ENCODE measurements at regions not wholly inside any gene's neighbourhood (a gene's known extent, or its start where the extent isn't known, plus 50 kb on each side); places are given as distances from the start of the nearest gene placed in this dataset.
"Not testable (repeated sequence)": the region's sequence is repeated elsewhere in the genome, so short reads cannot be mapped to it uniquely, and the experiment has no call there.

- Mint-ChIP-seq H3K9me3 (ENCODE audit: insufficient read depth) (no peaks in the 10 kb centered on the region), H3K27ac (no peak overlapping the region), H3K4me3 (no peak overlapping the region), H3K36me3 (ENCODE audit: low read depth) (no peaks in the 10 kb centered on the region), H3K4me1 (ENCODE audit: low read depth) (no peaks in the 10 kb centered on the region), H3K27me3 (ENCODE audit: low read depth) (no peaks in the 10 kb centered on the region)
- POLR2A ChIA-PET, result no interaction called here
- CTCF ChIA-PET, result no interaction called here
- ATAC-seq, result no peak
- DNase-seq, result no peak
Observed at GRCh38 chr18:45343365-45343764, 271.9 kb upstream of the SLC14A2 start.

- CTCF ChIA-PET; H3K9me3 Mint-ChIP-seq (ENCODE audit: insufficient read depth); H3K4me3 Mint-ChIP-seq; POLR2A ChIA-PET; H3K4me1 Mint-ChIP-seq (ENCODE audit: low read depth); DNase-seq; H3K27ac Mint-ChIP-seq; H3K36me3 Mint-ChIP-seq (ENCODE audit: low read depth); H3K27me3 Mint-ChIP-seq (ENCODE audit: low read depth); ATAC-seq: not testable (repeated sequence)
Observed at GRCh38 chr18:45344680-45345079, 270.6 kb upstream of the SLC14A2 start.

- ChIA-PET POLR2A (no interaction called here), CTCF (no interaction called here)
Observed at GRCh38 chr18:45349019-45349418, 266.3 kb upstream of the SLC14A2 start.

GRCh38 chr18:45349467-45349866 lies 265.8 kb upstream of the SLC14A2 start:
- no peaks in the 10 kb centered on the region for H3K27me3 Mint-ChIP-seq (ENCODE audit: low read depth)
- H3K27ac Mint-ChIP-seq, result no peak overlapping the region
- no peaks in the 10 kb centered on the region for H3K36me3 Mint-ChIP-seq (ENCODE audit: low read depth)
- POLR2A ChIA-PET, result no interaction called here
- H3K4me3 Mint-ChIP-seq, result no peak overlapping the region
- H3K4me1 Mint-ChIP-seq (ENCODE audit: low read depth), result no peaks in the 10 kb centered on the region
- H3K9me3 Mint-ChIP-seq (ENCODE audit: insufficient read depth), result no peaks in the 10 kb centered on the region
- no peak for ATAC-seq
- CTCF ChIA-PET, result no interaction called here
- DNase-seq, result no peak

More at GRCh38 chr18:45349019-45349418, 266.3 kb upstream of the SLC14A2 start:
- Mint-ChIP-seq H3K27me3 (ENCODE audit: low read depth) (no peaks in the 10 kb centered on the region), H3K9me3 (ENCODE audit: insufficient read depth) (no peaks in the 10 kb centered on the region), H3K4me1 (ENCODE audit: low read depth) (no peaks in the 10 kb centered on the region), H3K27ac (no peak overlapping the region), H3K4me3 (no peak overlapping the region), H3K36me3 (ENCODE audit: low read depth) (no peaks in the 10 kb centered on the region)
- DNase-seq, result no peak
- no peak for ATAC-seq

- Mint-ChIP-seq H3K9me3 (ENCODE audit: insufficient read depth) (no peaks in the 10 kb centered on the region), H3K27me3 (ENCODE audit: low read depth) (no peaks in the 10 kb centered on the region), H3K36me3 (ENCODE audit: low read depth) (no peaks in the 10 kb centered on the region), H3K4me3 (no peak overlapping the region), H3K4me1 (ENCODE audit: low read depth) (no peaks in the 10 kb centered on the region), H3K27ac (no peak overlapping the region)
- ChIA-PET CTCF (no interaction called here), POLR2A (no interaction called here)
- ATAC-seq, result no peak
- no peak for DNase-seq
Observed at GRCh38 chr18:45350404-45351156, 264.7 kb upstream of the SLC14A2 start.

- H3K9me3 Mint-ChIP-seq (ENCODE audit: insufficient read depth), result no peaks in the 10 kb centered on the region
- POLR2A ChIA-PET, result no interaction called here
- no peak for ATAC-seq
Observed at GRCh38 chr18:45352874-45353273, 262.4 kb upstream of the SLC14A2 start.

GRCh38 chr18:45353530-45353929 lies 261.7 kb upstream of the SLC14A2 start:
- ChIA-PET POLR2A (no interaction called here), CTCF (no interaction called here)
- ATAC-seq, result no peak
- H3K4me1 Mint-ChIP-seq (ENCODE audit: low read depth), result no peaks in the 10 kb centered on the region
- H3K36me3 Mint-ChIP-seq (ENCODE audit: low read depth), result no peaks in the 10 kb centered on the region
- H3K4me3 Mint-ChIP-seq, result no peak overlapping the region
- no peaks in the 10 kb centered on the region for H3K27me3 Mint-ChIP-seq (ENCODE audit: low read depth)
- H3K27ac Mint-ChIP-seq, result no peak overlapping the region
- no peaks in the 10 kb centered on the region for H3K9me3 Mint-ChIP-seq (ENCODE audit: insufficient read depth)
- DNase-seq, result no peak

More at GRCh38 chr18:45352874-45353273, 262.4 kb upstream of the SLC14A2 start:
- Mint-ChIP-seq H3K27ac (no peak overlapping the region), H3K36me3 (ENCODE audit: low read depth) (no peaks in the 10 kb centered on the region), H3K27me3 (ENCODE audit: low read depth) (no peaks in the 10 kb centered on the region), H3K4me1 (ENCODE audit: low read depth) (no peaks in the 10 kb centered on the region), H3K4me3 (no peak overlapping the region)
- CTCF ChIA-PET, result no interaction called here
- DNase-seq, result no peak

- ATAC-seq (no peak), DNase-seq (no peak)
- Mint-ChIP-seq H3K9me3 (ENCODE audit: insufficient read depth) (no peaks in the 10 kb centered on the region), H3K27me3 (ENCODE audit: low read depth) (no peaks in the 10 kb centered on the region), H3K4me3 (no peak overlapping the region), H3K27ac (no peak overlapping the region), H3K36me3 (ENCODE audit: low read depth) (no peaks in the 10 kb centered on the region), H3K4me1 (ENCODE audit: low read depth) (no peaks in the 10 kb centered on the region)
- ChIA-PET CTCF (interaction anchor here (1.0 kb wide), 1 partner anchor 29 kb away, joined by 4 read pairs; no protein-coding TSS in a partner anchor), POLR2A (no interaction called here)
Observed at GRCh38 chr18:45355944-45356520, 259.2 kb upstream of the SLC14A2 start.

- no peaks in the 10 kb centered on the region for H3K4me1 Mint-ChIP-seq (ENCODE audit: low read depth)
- no peak for DNase-seq
- H3K9me3 Mint-ChIP-seq (ENCODE audit: insufficient read depth), result no peaks in the 10 kb centered on the region
- H3K4me3 Mint-ChIP-seq, result no peak overlapping the region
- no peaks in the 10 kb centered on the region for H3K27me3 Mint-ChIP-seq (ENCODE audit: low read depth)
- ATAC-seq, result no peak
- POLR2A ChIA-PET, result no interaction called here
- no peak overlapping the region for H3K27ac Mint-ChIP-seq
- no peaks in the 10 kb centered on the region for H3K36me3 Mint-ChIP-seq (ENCODE audit: low read depth)
- CTCF ChIA-PET, result no interaction called here
Observed at GRCh38 chr18:45357686-45358470, 257.4 kb upstream of the SLC14A2 start.

- no peak for ATAC-seq
- Mint-ChIP-seq H3K9me3 (ENCODE audit: insufficient read depth) (no peaks in the 10 kb centered on the region), H3K27ac (no peak overlapping the region), H3K4me1 (ENCODE audit: low read depth) (no peaks in the 10 kb centered on the region), H3K27me3 (ENCODE audit: low read depth) (no peaks in the 10 kb centered on the region), H3K36me3 (ENCODE audit: low read depth) (no peaks in the 10 kb centered on the region), H3K4me3 (no peak overlapping the region)
- ChIA-PET CTCF (no interaction called here), POLR2A (no interaction called here)
- no peak for DNase-seq
Observed at GRCh38 chr18:45359275-45360009, 255.8 kb upstream of the SLC14A2 start.

- Mint-ChIP-seq H3K4me1 (ENCODE audit: low read depth) (no peaks in the 10 kb centered on the region), H3K9me3 (ENCODE audit: insufficient read depth) (no peaks in the 10 kb centered on the region), H3K27me3 (ENCODE audit: low read depth) (no peaks in the 10 kb centered on the region), H3K4me3 (no peak overlapping the region), H3K27ac (no peak overlapping the region), H3K36me3 (ENCODE audit: low read depth) (no peaks in the 10 kb centered on the region)
- DNase-seq (no peak), ATAC-seq (no peak)
- CTCF ChIA-PET, result no interaction called here
- POLR2A ChIA-PET, result interaction anchor here (0.6 kb wide), 1 partner anchor 907 kb away, joined by 5 read pairs; no protein-coding TSS in a partner anchor
Observed at GRCh38 chr18:45361125-45361851, 254.0 kb upstream of the SLC14A2 start.

Measured in activated CD8-positive, alpha-beta T cell treated with anti-CD3 and anti-CD28 coated beads, Interleukin-2, amount 10 ng/mL, durations not matched to agents 7 days and 5 days (primary cell).